NT2/D1 (cell line): ENCODE measurements at regions not wholly inside any gene's neighbourhood (a gene's known extent, or its start where the extent isn't known, plus 50 kb on each side); places are given as distances from the start of the nearest gene placed in this dataset.

Experiments
- SUZ12 ChIP-seq: IDR thresholded peaks from 2 replicates; pipeline ENCODE4 v1.6.1; 2011; ENCODE audit not compliant: insufficient read length, insufficient read depth; ENCODE audit errors: extremely low read depth
- ZNF274 ChIP-seq: IDR thresholded peaks from 2 replicates; pipeline ENCODE4 v1.6.1; 2011; ENCODE audit warnings: mild to moderate bottlenecking, low read depth, low read length

GRCh38 chr7:42506097-42506496, 269.1 kb upstream of the GLI3 start:
- no peak for TF ChIP-seq ZNF274
- TF ChIP-seq SUZ12: no peak
